NB4 (cell line): ENCODE measurements at regions not wholly inside any gene's neighbourhood (a gene's known extent, or its start where the extent isn't known, plus 50 kb on each side); places are given as distances from the start of the nearest gene placed in this dataset.
"Not testable (repeated sequence)": the region's sequence is repeated elsewhere in the genome, so short reads cannot be mapped to it uniquely, and the experiment has no call there.

Experiments
- POLR2A ChIP-seq: IDR thresholded peaks from 2 replicates; pipeline ENCODE4 v1.6.1; 2011; ENCODE audit warnings: mild to moderate bottlenecking; ENCODE audit not compliant: insufficient read length; ENCODE audit errors: extremely low read depth
- TF ChIP-seq, protein P1 (sequence below): IDR thresholded peaks from one replicate; pipeline ENCODE4 v1.5.1; 2012; ENCODE audit warnings: low read depth, low read length

DNA sequence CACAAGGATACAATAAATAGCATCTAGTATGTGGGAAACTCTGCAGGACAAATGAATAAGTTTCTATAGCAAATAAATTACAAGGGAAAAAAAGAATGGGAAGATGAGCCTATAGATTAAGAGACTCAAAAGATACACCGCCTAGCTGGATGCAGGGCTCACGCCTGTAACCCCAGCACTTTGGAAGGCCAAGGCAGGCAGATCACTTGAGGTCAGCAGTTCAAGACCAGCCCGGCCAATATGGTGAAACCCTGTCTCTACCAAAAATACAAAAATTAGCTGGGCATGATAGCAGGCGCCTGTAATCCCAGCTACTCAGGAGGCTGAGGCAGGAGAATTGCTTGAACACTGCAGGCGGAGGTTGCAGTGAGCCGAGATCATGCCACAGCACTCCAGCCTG, 95.1 kb upstream of the BARHL2 start:
- TF ChIP-seq, protein P1, sequence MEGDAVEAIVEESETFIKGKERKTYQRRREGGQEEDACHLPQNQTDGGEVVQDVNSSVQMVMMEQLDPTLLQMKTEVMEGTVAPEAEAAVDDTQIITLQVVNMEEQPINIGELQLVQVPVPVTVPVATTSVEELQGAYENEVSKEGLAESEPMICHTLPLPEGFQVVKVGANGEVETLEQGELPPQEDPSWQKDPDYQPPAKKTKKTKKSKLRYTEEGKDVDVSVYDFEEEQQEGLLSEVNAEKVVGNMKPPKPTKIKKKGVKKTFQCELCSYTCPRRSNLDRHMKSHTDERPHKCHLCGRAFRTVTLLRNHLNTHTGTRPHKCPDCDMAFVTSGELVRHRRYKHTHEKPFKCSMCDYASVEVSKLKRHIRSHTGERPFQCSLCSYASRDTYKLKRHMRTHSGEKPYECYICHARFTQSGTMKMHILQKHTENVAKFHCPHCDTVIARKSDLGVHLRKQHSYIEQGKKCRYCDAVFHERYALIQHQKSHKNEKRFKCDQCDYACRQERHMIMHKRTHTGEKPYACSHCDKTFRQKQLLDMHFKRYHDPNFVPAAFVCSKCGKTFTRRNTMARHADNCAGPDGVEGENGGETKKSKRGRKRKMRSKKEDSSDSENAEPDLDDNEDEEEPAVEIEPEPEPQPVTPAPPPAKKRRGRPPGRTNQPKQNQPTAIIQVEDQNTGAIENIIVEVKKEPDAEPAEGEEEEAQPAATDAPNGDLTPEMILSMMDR, result not testable (repeated sequence)
- not testable (repeated sequence) for TF ChIP-seq POLR2A
